C4-2B (cell line): ENCODE measurements at regions not wholly inside any gene's neighbourhood (a gene's known extent, or its start where the extent isn't known, plus 50 kb on each side); places are given as distances from the start of the nearest gene placed in this dataset.

Experiments used
- H3K27ac ChIP-seq: fragments of 450-650 bp; 2 replicates; pipeline ENCODE4 v1.5.1; 2017
- CTCF ChIP-seq: fragments of 450-650 bp; conservative IDR thresholded peaks from 2 replicates; pipeline ENCODE4 v1.5.1; 2017; ENCODE audit warnings: mild to moderate bottlenecking
- ZFX ChIP-seq: fragments of 450-650 bp; IDR thresholded peaks from 2 replicates; pipeline ENCODE4 v1.6.1; 2017

DNA sequence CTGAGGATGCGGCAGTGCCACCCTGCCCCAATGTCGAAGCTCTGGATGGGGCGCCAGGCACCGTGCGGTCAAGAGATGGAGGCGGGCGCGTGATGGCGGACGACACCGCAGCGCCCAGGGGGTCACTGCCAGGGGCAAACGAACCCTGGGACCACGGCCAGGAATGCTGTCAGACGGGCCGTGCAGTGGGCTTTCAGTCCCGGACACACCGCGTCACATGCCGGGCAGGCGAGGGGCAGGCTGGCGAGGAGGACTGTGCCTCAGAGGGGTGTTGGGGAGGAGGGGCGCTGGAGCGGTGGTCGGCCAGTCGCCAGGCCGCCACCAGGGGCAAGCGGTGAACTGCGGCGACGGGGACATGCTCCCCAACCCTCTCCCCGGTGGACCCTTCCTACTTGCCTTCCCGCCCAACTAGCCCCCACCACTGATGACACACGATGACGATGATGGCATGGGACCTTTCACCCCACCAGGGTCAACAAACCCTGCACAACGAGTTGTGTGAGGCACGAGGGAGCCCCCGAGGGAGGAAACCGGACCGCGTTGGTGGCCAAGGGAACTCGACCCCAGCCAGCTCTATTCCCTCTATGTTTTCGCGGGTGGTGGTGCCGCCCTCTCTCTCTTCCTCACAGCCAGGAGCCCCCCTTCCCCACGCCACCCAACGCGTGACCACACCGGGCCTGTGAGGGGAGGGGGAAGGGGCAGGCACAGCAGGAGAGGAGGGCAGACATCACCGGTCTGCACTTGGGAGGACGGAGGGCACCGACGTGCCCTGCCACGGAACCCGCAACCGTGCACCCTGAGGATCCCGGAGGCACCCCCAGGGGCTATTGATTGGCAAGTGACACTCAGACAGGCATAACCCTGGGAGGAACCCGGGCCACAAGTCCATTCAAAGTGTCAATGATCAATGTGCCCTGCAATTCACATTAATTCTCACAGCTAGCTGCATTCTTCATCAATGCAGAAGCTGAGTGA is 1960.9 kb upstream of the DEFB115 start:
- H3K27ac ChIP-seq = no peak overlapping the region
- TF ChIP-seq ZFX = no peak
- TF ChIP-seq CTCF = no peak

- no peak for TF ChIP-seq ZFX
- TF ChIP-seq CTCF = no peak
- H3K27ac ChIP-seq = no peak overlapping the region
These were observed 1959.8 kb upstream of the DEFB115 start for GRCh38 chr20:29297411-29298270.

- no peak for TF ChIP-seq CTCF
- TF ChIP-seq ZFX = no peak
- no peak overlapping the region for H3K27ac ChIP-seq
These were observed 1959.2 kb upstream of the DEFB115 start for GRCh38 chr20:29298271-29298590.

DNA sequence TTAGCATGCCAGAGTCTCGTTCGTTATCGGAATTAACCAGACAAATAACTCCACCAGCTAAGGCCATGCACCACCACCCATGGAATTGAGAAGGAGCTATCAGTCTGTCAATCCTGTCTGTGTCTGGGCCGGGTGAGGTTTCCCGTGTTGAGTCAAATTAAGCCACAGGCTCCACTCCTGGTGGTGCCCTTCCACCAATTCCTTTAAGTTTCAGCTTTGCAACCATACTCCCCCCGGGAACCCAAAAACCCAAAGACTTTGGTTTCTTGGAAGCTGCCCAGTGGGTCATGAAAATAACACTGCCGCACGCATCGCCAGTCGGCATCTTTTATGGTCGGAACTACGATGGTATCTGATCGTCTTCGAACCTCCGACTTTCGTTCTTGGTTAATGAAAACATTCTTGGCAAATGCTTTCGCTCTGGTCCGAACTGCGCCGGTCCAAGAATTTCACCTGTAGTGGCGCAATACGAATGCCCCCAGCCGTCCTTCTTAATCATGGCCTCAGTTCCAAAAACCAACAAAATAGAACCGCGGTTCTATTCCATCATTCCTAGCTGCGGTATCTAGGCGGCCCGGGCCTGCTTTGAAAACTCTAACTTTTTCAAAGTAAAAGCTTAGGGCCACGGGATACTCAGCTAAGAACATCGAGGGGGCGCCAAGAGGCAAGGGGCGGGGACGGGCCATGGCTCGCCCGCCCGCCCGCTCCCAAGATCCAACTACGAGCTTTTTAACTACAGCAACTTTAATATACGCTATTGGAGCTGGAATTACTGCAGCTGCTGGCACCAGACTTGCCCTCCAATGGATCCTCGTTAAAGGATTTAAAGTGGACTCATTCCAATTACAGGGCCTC is 1958.5 kb upstream of the DEFB115 start:
- TF ChIP-seq ZFX (no peak), CTCF (no peak)
- H3K27ac ChIP-seq = no peak overlapping the region

DNA sequence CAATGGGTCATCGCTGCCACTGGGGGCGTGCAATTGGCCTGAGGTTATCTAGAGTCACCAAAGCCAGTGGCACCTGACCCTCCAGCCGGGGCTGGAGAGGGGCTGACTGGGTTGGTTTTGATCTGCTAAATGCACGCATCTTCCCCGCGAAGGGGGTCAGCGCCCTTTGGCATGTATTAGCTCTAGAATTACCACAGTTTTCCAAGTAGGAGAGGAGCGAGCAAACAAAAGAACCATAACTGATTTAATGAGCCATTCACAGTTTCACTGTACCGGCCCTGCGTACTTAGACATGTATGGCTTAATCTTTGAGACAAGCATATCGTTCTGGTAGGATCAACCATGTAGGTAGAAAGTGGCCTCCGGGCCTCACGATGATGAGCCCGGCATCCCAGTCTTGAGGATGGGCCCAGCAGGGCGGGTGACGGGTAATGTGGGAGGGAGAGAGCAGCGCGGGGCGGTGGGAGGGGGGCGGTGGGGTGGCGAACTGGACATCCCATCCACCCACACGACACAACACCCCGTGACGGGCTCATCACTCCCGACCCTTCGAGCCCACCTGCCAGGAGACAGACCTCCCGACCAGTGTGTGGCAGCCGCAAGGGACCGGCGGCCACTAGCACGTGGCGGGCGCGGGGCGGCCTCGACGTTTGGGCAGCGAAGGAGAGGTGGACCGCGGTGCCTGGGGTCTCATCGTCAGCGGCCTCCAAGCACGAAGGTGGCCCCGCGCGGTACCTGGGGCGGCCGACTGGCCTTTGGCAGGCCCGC is 1957.5 kb upstream of the DEFB115 start:
- TF ChIP-seq ZFX (no peak), CTCF (no peak)
- H3K27ac ChIP-seq = no peak overlapping the region
